Fibroblast of the conjunctiva (primary cell): ENCODE measurements at regions not wholly inside any gene's neighbourhood (a gene's known extent, or its start where the extent isn't known, plus 50 kb on each side); places are given as distances from the start of the nearest gene placed in this dataset.

Source experiments
- DNase-seq: peaks from one replicate; pipeline ENCODE4 v3.0.0-alpha.2; 2010; ENCODE audit warnings: low read depth

DNA sequence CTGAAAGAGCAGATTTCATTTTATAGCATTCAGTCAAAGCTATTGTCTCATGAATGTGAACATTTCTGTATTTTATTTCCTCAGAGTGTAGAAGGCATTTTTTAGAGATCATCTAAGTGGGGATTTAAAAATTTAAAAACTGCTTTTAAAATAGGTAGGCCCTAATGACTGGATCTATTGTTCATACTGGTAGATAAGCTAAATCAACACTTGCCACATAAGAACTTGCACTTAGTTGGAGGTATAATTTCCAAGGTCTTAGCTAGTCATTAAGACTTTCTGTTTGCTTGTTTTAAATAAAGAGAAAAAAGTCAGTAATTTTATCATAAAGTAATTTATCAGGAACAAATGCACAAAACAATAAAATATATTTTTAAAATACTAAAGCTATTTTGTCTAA, 75.2 kb upstream of the LMO3 start:
- no peak for DNase-seq

DNA sequence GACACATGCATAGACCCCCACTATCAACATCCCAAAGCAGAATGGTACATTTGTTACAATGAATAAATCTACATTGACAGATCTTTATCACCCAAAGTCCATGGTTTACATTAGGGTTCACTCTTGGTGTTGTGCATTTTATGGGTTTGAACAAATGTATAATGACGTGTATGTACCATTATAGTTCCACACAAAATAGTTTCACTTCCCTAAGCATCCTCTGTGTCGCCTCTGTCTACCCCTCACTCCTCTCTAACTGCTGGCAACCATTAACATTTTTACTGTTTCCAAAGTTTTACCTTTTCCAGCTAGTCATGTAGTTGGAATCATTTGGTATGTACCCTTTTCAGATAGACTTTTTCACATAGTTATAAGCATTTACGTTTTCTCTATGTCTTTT, 69.5 kb upstream of the LMO3 start:
- DNase-seq = no peak

DNA sequence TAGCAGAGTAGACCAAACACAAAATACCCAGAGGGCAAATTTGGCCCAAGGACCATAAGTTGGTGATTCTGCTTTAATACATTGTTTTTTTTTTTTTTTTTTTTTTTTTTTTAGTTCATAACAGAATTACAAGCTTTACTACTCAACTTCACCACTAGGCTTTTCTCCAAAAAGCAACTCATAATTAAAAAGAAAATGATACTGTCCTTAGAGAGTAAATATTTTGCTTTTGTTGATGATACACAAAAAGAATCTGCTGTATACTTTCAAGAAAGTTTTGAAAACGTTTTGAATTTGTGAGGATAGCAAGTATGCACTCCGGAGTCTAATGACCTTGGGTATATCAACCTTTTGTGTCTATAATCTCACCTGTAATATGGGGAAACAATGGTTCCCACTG, 68.9 kb upstream of the LMO3 start:
- no peak for DNase-seq

DNA sequence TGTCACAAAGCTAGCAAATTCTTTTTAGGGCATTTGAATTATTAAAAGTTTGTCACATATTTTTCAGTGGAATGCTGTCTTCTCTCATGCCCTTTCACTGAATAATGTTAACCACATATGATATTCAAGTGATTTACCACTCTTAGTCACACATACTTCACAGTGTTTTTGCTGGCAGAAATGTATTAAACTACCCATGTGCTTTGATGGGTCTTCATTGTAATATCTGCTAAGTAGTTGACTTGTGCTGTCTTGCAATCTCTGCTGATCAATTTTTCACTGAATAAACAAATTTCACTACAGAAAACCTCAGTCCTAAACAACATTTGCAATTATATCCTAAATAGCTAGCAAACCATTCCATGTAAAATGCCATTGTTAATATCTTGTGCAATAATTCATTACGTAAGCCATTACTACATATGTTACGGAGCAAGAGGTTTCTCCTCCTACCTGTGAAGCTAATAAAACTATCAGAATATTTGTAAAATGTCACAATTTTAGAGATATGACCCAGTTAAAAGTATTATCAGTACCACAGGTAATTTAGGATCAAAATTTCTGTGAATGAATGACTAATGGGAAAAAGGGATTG, 64.6 kb upstream of the LMO3 start:
- DNase-seq = no peak

DNA sequence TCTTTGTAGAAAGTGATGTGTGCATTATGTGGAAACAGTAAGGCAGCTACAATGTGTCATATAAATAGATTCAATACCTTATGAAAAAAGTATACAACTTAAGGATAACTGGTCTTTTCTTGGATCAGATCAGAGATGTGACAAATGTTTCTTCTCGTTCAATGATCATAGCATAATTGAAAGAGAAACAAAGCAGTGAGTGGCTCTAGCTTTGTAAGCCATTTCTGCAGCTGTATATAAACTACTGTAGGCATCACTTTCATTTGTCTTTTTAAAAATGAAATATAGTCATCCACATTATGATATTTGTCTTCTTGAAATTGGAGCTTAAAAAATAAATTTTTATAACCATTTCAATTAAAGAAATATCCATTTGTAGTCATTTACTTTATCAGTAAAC, 63.8 kb upstream of the LMO3 start:
- DNase-seq = no peak

DNA sequence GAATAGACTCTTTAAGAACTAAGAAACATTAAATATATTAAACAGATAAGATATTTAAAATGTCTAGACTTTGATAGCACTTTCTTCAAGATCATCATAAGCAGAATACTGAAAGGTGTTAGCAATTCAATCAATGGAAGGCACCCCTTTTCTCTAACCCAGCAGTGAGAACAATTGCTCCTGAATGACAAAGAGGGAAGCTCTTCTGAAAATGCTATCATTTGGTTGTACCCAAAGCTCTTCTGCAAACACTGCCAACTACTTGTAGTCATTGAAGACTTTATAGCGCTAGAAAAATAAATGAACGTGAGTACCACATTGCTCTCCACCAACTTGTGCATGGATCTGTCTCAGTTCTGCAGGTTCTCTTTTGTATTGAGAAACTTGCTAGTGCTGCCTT, 62.2 kb upstream of the LMO3 start:
- DNase-seq = no peak

DNA sequence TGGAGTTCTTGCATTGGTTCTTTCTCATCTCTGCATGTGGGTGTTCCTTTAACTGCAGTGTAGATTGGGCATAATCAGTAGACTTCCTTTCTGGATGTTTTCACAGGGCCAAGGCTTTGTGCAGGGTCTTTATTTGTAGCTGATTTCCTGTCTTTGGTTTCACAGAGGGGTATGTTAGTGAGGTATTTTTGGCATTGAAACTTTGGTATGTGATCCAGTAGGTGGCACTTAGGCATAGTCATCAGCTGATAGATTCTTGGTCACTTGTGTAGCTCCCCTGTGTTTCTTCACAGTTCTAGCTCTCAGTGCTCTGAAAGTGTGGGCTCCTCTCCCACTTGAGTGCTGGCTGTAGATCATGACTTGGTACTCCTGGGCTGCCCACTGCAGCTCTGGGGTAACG, 52.7 kb upstream of the LMO3 start:
- DNase-seq = no peak
